ENCODE measurements at regions not wholly inside any gene's neighbourhood (a gene's known extent, or its start where the extent isn't known, plus 50 kb on each side); places are given as distances from the start of the nearest gene placed in this dataset.

DNA sequence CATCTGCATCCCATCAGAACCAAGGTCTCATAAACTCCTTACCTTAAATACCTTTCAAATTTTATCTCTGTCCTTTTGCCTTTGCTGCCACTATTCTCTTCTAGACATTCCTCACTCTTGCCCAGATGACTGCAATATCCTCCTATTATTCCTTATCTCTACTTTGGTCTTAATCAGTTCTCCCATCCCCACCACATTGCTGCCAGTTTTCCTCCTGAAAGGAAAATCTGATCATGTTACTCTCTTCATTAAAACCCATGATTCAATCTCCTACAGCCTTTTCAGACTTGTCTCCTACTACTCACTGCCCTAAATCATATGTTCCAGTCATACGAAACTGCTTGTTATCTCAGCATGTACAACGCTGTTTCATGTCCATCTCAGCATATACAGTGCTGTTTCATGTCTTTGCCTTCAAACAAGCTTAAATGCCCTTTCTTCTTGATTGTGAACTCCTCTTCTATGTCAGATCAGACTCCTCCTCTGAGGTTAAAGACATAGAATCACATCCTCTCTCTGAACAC lies 152.6 kb upstream of the FST start:
- DNase-seq (ENCODE audit: low read depth in 2 of 2) = peak in 1 of 2 donors; percentile 30

DNA sequence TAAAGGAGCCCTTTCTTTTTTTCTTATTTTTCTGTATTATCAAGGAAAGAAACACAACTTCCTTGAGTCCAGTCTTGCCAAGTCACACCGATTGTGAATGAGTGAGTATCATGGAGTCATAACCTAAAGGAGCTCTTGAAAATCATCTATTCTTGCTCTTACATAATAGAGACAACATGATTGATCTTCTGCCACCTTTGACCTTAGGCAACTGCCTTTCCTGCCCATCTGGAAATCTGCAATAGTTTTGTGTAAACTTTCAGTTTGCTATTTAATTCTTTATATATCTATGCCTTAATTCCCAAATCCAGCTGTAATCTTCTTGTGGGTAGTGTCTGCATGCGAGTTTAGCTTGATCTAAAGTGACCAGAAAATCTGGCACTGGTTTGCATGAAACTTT lies 149.9 kb upstream of the FST start:
- DNase-seq (ENCODE audit: low read depth in 2 of 2) = no peak

GRCh38 chr5:53331463-53331862 lies 149.0 kb upstream of the FST start:
- no peak for DNase-seq (ENCODE audit: low read depth in 2 of 2)

- no peak for DNase-seq (ENCODE audit: low read depth in 2 of 2)
Observed at GRCh38 chr5:53333160-53333559, 147.3 kb upstream of the FST start.

- no peak for DNase-seq (ENCODE audit: low read depth in 2 of 2)
Observed at GRCh38 chr5:53334431-53334941, 145.9 kb upstream of the FST start.

DNA sequence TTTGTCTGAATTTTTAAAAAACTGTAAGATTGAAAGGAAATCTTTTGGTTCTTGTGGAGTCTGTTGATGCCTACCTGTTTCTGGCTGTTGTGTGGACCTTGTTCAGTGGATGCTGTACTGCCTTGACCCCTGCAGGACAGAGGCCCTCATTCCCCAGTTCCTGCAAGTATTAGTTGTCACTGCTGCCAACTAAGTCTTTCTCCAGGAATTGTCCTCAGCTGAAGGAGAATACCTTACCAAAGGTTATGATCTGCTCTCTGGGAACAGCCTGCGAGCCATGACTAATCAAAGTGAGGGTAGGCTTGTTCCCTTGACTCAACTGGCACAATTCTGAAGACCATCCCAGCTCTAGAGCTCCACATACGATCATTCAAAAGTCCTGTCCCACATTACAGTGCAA lies 145.3 kb upstream of the FST start:
- no peak for DNase-seq (ENCODE audit: low read depth in 2 of 2)

- no peak for DNase-seq (ENCODE audit: low read depth in 2 of 2)
Observed at GRCh38 chr5:53337827-53338226, 142.6 kb upstream of the FST start.

DNA sequence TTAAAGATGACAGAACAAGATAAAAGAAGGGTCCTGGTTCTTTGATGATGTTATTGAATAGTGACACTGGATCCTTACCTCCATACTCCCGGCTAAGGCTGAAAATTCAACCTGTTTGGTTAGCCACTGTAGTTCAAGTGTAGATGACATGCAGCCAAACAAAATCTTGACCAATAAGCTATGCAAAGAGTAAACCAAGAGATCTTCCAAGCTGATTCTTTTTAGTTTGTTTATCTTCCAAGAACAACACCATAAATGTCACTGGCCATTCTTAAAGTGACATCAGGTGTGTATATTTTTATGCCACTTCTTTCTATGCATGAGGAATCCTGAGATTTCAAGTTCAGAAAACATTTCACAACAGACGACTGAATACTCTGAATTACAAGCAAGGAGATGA lies 141.5 kb upstream of the FST start:
- DNase-seq (ENCODE audit: low read depth in 2 of 2) = no peak

- no peak for DNase-seq (ENCODE audit: low read depth in 2 of 2)
Observed at GRCh38 chr5:53339962-53340540, 140.4 kb upstream of the FST start.

DNA sequence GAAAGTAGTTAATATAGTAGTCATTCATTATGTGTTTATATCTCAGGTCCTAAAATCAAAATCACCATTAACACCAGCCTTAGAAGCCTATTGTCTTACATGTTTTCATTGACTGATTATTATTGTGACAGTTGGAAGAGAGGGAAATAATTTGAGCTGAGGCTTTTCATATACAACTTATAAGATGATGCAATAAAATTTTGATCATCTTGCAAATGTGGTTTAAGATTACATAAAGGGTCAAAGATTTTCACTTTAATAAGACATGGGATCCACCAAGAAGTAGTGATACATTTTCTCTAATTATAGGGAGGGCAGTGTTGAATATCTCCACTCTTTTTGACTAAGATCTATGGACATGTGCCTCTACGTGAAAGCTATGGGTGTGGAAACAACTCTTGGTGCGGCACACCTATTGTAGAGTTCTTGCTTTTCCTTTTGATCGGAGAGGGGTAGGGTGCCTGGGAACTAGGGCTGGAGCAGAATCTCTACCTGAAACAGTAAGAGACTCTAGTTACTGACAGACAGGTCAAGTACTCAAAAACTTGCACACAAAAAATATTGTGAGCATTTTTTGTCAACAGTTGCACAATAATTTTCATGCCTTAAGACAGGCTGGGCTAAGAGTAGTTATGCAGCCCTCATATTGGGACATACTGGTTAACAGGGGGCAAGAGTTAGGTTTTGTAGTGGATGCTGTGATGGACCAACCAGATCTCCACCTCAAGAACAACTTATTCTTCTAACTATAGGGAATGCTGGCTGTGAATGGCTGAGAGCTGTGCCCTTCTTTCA lies 139.3 kb upstream of the FST start:
- no peak for DNase-seq (ENCODE audit: low read depth in 2 of 2)

GRCh38 chr5:53342236-53342635 lies 138.2 kb upstream of the FST start:
- DNase-seq (ENCODE audit: low read depth in 2 of 2) = no peak

GRCh38 chr5:53343187-53343586 lies 137.2 kb upstream of the FST start:
- DNase-seq (ENCODE audit: low read depth in 2 of 2) = peak in 1 of 2 donors; percentile 26

GRCh38 chr5:53350368-53350767 lies 130.1 kb upstream of the FST start:
- no peak for DNase-seq (ENCODE audit: low read depth in 2 of 2)

GRCh38 chr5:53350991-53351770 lies 129.2 kb upstream of the FST start:
- no peak for DNase-seq (ENCODE audit: low read depth in 2 of 2)

GRCh38 chr5:53355316-53355715 lies 125.1 kb upstream of the FST start:
- DNase-seq (ENCODE audit: low read depth in 2 of 2) = no peak

GRCh38 chr5:53355931-53356330 lies 124.5 kb upstream of the FST start:
- DNase-seq (ENCODE audit: low read depth in 2 of 2) = peak in 1 of 2 donors; percentile 43

DNA sequence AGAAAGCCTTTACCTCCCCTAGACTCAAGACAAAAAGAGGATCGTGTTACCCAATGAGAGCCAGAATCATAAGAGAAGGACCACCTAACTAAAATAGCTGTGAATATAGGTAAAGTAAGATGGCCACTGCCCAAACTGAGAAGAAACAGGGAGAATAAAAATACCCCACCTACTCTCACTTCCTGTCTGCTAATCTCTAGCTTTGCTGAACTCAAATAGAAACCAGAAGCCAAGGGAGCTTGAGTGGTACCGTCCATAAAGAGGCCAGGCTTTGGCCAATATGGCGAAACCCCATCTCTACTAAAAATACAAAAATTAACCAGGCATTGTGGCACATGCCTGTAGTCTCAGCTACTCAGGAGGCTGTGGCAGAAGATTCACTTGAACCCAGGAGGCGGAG lies 123.0 kb upstream of the FST start:
- DNase-seq (ENCODE audit: low read depth in 2 of 2) = no peak

GRCh38 chr5:53358794-53359193 lies 121.6 kb upstream of the FST start:
- DNase-seq (ENCODE audit: low read depth in 2 of 2) = no peak

- DNase-seq (ENCODE audit: low read depth in 2 of 2) = peak; percentile 92 to 97
Observed at GRCh38 chr5:53359916-53360517, 120.4 kb upstream of the FST start.

DNA sequence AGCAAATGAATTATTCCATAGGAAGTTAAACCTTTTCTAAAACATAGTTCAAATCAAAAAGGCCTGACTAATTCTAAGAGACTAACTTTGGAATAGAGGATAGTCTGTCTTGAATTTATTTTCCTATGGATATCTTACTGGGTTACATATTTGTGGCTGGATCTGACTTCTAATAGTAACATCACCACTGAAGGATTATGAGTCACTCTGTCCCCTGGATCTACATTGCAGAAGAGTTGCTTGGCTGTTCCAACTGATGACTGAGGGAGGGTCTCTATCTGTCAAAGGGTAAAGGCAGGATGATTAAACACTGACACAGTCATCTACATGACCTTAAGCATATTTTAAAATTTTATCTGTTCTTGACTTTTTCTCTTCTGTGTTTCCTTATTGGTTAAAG lies 119.6 kb upstream of the FST start:
- peak; percentile 43 to 66 for DNase-seq (ENCODE audit: low read depth in 2 of 2)

DNA sequence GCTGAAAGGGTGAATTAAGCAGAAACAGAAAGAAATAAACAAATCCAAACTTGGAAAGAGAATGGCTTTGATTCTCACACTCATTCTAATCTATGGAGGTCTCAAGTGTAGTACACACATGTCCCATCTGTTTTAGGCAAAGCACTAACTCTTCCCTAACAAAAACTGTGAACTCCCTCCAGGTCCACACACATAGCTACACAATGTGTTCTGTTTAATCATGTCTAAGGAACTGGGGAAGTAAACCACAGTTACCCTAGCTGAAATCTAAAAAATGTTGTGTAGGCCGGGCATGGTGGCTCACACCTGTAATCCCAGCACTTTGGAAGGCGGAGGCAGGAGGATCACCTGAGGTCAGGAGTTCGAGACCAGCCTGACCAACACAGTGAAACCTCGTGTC lies 118.7 kb upstream of the FST start:
- DNase-seq (ENCODE audit: low read depth in 2 of 2) = no peak

DNA sequence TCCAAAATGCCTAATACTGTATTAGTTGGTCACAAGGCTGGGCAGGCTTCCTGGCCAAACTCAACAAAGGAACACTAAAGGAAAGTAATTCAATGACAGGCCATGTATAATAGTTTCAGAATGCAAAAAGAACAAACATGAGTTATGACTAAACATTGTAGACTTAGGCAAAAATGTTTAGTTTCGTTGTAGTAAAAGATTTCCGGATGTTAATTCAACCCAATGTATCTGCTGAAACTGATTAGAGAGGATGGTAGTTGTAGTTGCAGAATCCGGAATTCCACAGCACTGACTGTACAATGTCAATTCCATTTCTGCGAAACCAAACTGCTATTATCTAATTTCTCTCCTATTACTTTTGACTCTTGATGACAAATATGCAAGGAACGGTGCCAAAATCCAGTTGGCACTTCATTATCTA lies 117.9 kb upstream of the FST start:
- DNase-seq (ENCODE audit: low read depth in 2 of 2) = peak; percentile 96 to 99
